GM23338 (cell line): ENCODE measurements at regions not wholly inside any gene's neighbourhood (a gene's known extent, or its start where the extent isn't known, plus 50 kb on each side); places are given as distances from the start of the nearest gene placed in this dataset.

Experiments
- ATAC-seq: fragments of 200-7000 bp; cut with Tn5 transposase; 3 replicates; pipeline ENCODE4 v1.9.1; 2020
- DNase-seq: peaks from one replicate; pipeline ENCODE4 v3.0.0-alpha.2; 2015; ENCODE audit warnings: low spot score
- H2AFZ ChIP-seq: fragments of 200-600 bp; sonication (generic); 2 replicates; pipeline ENCODE4 v1.8.0; 2016; ENCODE audit warnings: antibody characterized with exemption, mild to moderate bottlenecking, moderate library complexity
- H3F3A ChIP-seq: fragments of 200-600 bp; sonication (generic); replicated peaks from 2 replicates; pipeline ENCODE4 v1.8.0; 2017; ENCODE audit warnings: antibody characterized with exemption, mixed run types, low read depth
- H3K27ac ChIP-seq: fragments of 200-600 bp; sonication (generic); 2 replicates; pipeline ENCODE4 v1.6.1; 2016; ENCODE audit warnings: low read depth
- H3K27me3 ChIP-seq: fragments of 200-600 bp; sonication (generic); 2 replicates; pipeline ENCODE4 v1.8.0; 2016; ENCODE audit warnings: mild to moderate bottlenecking, mixed run types, moderate library complexity; ENCODE audit not compliant: insufficient read depth
- H3K36me3 ChIP-seq: fragments of 200-600 bp; sonication (generic); 2 replicates; pipeline ENCODE4 v1.8.0; 2016; ENCODE audit warnings: mild to moderate bottlenecking; ENCODE audit not compliant: insufficient read depth
- H3K4me1 ChIP-seq: fragments of 200-600 bp; sonication (generic); 2 replicates; pipeline ENCODE4 v1.8.0; 2016; ENCODE audit warnings: mild to moderate bottlenecking, moderate library complexity; ENCODE audit not compliant: insufficient read depth
- H3K4me2 ChIP-seq: fragments of 200-600 bp; sonication (generic); 2 replicates; pipeline ENCODE4 v1.7.1; 2017; ENCODE audit warnings: mixed run types
- H3K4me3 ChIP-seq: fragments of 200-600 bp; sonication (generic); 2 replicates; pipeline ENCODE4 v1.6.1; 2016; ENCODE audit warnings: mixed run types
- H3K79me2 ChIP-seq: fragments of 200-600 bp; sonication (generic); replicated peaks from 2 replicates; pipeline ENCODE4 v1.8.0; 2017; ENCODE audit warnings: mild to moderate bottlenecking; ENCODE audit not compliant: insufficient read depth
- H3K9me2 ChIP-seq: fragments of 200-600 bp; sonication (generic); 2 replicates; pipeline ENCODE4 v1.8.0; 2017; ENCODE audit not compliant: insufficient read depth
- H4K20me1 ChIP-seq: fragments of 200-600 bp; sonication (generic); replicated peaks from 2 replicates; pipeline ENCODE4 v1.8.0; 2017; ENCODE audit warnings: mild to moderate bottlenecking; ENCODE audit not compliant: insufficient read depth
- H3K27ac Mint-ChIP-seq: 2 replicates; pipeline ENCODE4 v1.8.0; 2020; ENCODE audit warnings: inconsistent platforms, mild to moderate bottlenecking, moderate library complexity, mixed read lengths
- H3K27me3 Mint-ChIP-seq: 3 replicates; pipeline ENCODE4 v1.8.0; 2022; ENCODE audit warnings: low read depth, mild to moderate bottlenecking, moderate library complexity, mixed read lengths, inconsistent platforms; ENCODE audit not compliant: insufficient read depth, poor library complexity
- H3K36me3 Mint-ChIP-seq: 3 replicates; pipeline ENCODE4 v1.8.0; 2021; ENCODE audit warnings: low read depth, mild to moderate bottlenecking, inconsistent platforms, moderate library complexity, mixed read lengths
- H3K4me1 Mint-ChIP-seq: 3 replicates; pipeline ENCODE4 v1.8.0; 2020; ENCODE audit warnings: mild to moderate bottlenecking, inconsistent platforms, mixed read lengths
- H3K4me3 Mint-ChIP-seq: 3 replicates; pipeline ENCODE4 v1.8.0; 2021; ENCODE audit warnings: moderate library complexity, mild to moderate bottlenecking, inconsistent platforms, mixed read lengths
- H3K9me3 Mint-ChIP-seq: 3 replicates; pipeline ENCODE4 v1.8.0; 2020; ENCODE audit warnings: moderate library complexity, mild to moderate bottlenecking, inconsistent platforms, mixed read lengths
- EZH2 ChIP-seq: fragments of 200-600 bp; sonication (generic); IDR thresholded peaks from one replicate; pipeline ENCODE4 v1.8.0; 2017; ENCODE audit warnings: antibody characterized with exemption, mild to moderate bottlenecking, low read depth; ENCODE audit not compliant: unreplicated experiment
- JUNB ChIP-seq: IDR thresholded peaks from one replicate; pipeline ENCODE4 v1.6.1; 2016; ENCODE audit warnings: antibody characterized with exemption; ENCODE audit not compliant: unreplicated experiment
- NANOG ChIP-seq: IDR thresholded peaks from 2 replicates; pipeline ENCODE4 v1.6.1; 2016; ENCODE audit warnings: antibody characterized with exemption, borderline replicate concordance
- REST ChIP-seq: IDR thresholded peaks from one replicate; pipeline ENCODE4 v1.6.1; 2018; ENCODE audit warnings: antibody characterized with exemption; ENCODE audit not compliant: unreplicated experiment
- ZNF331 ChIP-seq: fragments of 250-450 bp; sonication (Bioruptor Pico); IDR thresholded peaks from 2 replicates; pipeline ENCODE4 v1.5.0; 2020; ENCODE audit warnings: low read depth, mild to moderate bottlenecking, moderate library complexity
- TF ChIP-seq, protein P1 (sequence below): fragments of 250-450 bp; sonication (Bioruptor Pico); IDR thresholded peaks from 2 replicates; pipeline ENCODE4 v1.5.0; 2020; ENCODE audit warnings: mild to moderate bottlenecking, moderate library complexity
- TF ChIP-seq, protein P2 (sequence below), 2 experiments: fragments of 200-600 bp in 1 of 2; sonication (generic) in 1 of 2; conservative IDR thresholded peaks; 2 replicates each; pipeline versions ENCODE4 v1.5.1 to v1.6.1; 2016 to 2017; ENCODE audit warnings: antibody characterized with exemption in 2 of 2, low read depth in 2 of 2, mild to moderate bottlenecking in 2 of 2, moderate library complexity in 1 of 2

- H4K20me1 ChIP-seq, result no peaks in the 10 kb centered on the region
- TF ChIP-seq NANOG (no peak), ZNF331 (CRISPR knock-in tag) (no peak), REST (no peak), EZH2 (no peak), JUNB (no peak)
- TF ChIP-seq, protein P1, sequence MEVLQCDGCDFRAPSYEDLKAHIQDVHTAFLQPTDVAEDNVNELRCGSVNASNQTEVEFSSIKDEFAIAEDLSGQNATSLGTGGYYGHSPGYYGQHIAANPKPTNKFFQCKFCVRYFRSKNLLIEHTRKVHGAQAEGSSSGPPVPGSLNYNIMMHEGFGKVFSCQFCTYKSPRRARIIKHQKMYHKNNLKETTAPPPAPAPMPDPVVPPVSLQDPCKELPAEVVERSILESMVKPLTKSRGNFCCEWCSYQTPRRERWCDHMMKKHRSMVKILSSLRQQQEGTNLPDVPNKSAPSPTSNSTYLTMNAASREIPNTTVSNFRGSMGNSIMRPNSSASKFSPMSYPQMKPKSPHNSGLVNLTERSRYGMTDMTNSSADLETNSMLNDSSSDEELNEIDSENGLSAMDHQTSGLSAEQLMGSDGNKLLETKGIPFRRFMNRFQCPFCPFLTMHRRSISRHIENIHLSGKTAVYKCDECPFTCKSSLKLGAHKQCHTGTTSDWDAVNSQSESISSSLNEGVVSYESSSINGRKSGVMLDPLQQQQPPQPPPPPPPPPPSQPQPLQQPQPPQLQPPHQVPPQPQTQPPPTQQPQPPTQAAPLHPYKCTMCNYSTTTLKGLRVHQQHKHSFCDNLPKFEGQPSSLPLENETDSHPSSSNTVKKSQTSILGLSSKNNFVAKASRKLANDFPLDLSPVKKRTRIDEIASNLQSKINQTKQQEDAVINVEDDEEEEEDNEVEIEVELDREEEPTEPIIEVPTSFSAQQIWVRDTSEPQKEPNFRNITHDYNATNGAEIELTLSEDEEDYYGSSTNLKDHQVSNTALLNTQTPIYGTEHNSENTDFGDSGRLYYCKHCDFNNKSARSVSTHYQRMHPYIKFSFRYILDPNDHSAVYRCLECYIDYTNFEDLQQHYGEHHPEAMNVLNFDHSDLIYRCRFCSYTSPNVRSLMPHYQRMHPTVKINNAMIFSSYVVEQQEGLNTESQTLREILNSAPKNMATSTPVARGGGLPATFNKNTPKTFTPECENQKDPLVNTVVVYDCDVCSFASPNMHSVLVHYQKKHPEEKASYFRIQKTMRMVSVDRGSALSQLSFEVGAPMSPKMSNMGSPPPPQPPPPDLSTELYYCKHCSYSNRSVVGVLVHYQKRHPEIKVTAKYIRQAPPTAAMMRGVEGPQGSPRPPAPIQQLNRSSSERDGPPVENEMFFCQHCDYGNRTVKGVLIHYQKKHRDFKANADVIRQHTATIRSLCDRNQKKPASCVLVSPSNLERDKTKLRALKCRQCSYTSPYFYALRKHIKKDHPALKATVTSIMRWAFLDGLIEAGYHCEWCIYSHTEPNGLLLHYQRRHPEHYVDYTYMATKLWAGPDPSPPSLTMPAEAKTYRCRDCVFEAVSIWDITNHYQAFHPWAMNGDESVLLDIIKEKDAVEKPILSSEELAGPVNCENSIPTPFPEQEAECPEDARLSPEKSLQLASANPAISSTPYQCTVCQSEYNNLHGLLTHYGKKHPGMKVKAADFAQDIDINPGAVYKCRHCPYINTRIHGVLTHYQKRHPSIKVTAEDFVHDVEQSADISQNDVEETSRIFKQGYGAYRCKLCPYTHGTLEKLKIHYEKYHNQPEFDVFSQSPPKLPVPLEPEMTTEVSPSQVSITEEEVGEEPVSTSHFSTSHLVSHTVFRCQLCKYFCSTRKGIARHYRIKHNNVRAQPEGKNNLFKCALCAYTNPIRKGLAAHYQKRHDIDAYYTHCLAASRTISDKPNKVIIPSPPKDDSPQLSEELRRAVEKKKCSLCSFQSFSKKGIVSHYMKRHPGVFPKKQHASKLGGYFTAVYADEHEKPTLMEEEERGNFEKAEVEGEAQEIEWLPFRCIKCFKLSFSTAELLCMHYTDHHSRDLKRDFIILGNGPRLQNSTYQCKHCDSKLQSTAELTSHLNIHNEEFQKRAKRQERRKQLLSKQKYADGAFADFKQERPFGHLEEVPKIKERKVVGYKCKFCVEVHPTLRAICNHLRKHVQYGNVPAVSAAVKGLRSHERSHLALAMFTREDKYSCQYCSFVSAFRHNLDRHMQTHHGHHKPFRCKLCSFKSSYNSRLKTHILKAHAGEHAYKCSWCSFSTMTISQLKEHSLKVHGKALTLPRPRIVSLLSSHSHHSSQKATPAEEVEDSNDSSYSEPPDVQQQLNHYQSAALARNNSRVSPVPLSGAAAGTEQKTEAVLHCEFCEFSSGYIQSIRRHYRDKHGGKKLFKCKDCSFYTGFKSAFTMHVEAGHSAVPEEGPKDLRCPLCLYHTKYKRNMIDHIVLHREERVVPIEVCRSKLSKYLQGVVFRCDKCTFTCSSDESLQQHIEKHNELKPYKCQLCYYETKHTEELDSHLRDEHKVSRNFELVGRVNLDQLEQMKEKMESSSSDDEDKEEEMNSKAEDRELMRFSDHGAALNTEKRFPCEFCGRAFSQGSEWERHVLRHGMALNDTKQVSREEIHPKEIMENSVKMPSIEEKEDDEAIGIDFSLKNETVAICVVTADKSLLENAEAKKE (CRISPR knock-in tag), result no peak
- TF ChIP-seq, protein P2, sequence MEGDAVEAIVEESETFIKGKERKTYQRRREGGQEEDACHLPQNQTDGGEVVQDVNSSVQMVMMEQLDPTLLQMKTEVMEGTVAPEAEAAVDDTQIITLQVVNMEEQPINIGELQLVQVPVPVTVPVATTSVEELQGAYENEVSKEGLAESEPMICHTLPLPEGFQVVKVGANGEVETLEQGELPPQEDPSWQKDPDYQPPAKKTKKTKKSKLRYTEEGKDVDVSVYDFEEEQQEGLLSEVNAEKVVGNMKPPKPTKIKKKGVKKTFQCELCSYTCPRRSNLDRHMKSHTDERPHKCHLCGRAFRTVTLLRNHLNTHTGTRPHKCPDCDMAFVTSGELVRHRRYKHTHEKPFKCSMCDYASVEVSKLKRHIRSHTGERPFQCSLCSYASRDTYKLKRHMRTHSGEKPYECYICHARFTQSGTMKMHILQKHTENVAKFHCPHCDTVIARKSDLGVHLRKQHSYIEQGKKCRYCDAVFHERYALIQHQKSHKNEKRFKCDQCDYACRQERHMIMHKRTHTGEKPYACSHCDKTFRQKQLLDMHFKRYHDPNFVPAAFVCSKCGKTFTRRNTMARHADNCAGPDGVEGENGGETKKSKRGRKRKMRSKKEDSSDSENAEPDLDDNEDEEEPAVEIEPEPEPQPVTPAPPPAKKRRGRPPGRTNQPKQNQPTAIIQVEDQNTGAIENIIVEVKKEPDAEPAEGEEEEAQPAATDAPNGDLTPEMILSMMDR (conservative IDR thresholded peaks at IDR 0.05; ENCODE audit: low read depth in 2 of 2), result no peak
- Mint-ChIP-seq H3K4me1 (peaks cover 2% of the 10 kb centered on the region), H3K4me3 (no peak overlapping the region), H3K27ac (no peak overlapping the region), H3K9me3 (peaks cover 13% of the 10 kb centered on the region), H3K27me3 (peaks cover 3% of the 10 kb centered on the region), H3K36me3 (peaks cover 10% of the 10 kb centered on the region)
- no peak overlapping the region for H3K4me3 ChIP-seq
- H3K27me3 ChIP-seq, result no peaks in the 10 kb centered on the region
- DNase-seq (no peak), ATAC-seq (no peak)
- no peaks in the 10 kb centered on the region for H3K79me2 ChIP-seq
- H3F3A ChIP-seq, result no peaks in the 10 kb centered on the region
- no peaks in the 10 kb centered on the region for H3K36me3 ChIP-seq
- no peaks in the 10 kb centered on the region for H3K4me1 ChIP-seq
- H3K9me2 ChIP-seq, result no peaks in the 10 kb centered on the region; the same call in 1 of the 2 replicates
- H2AFZ ChIP-seq, result no peak overlapping the region
- H3K27ac ChIP-seq, result no peak overlapping the region
- H3K4me2 ChIP-seq, result no peak overlapping the region
Observed at GRCh38 chr9:32255026-32255425, 129.4 kb upstream of the ACO1 start.
